Astrocyte of the cerebellum (primary cell): ENCODE measurements at regions not wholly inside any gene's neighbourhood (a gene's known extent, or its start where the extent isn't known, plus 50 kb on each side); places are given as distances from the start of the nearest gene placed in this dataset.

Experiments used
- DNase-seq: peaks from one replicate; pipeline ENCODE4 v3.0.0-alpha.2; 2011; ENCODE audit warnings: low read depth
- H3K4me3 ChIP-seq: 2 replicates; pipeline ENCODE4 v1.5.1; 2011; ENCODE audit warnings: mild to moderate bottlenecking, low read depth, low read length, moderate library complexity
- in situ Hi-C: cut with HindIII; loops from 2 replicates; pipeline ENCODE4 v1.10.0; 2017; ENCODE audit warnings: low sequenced_read_pairs
- TF ChIP-seq, protein P1 (sequence below): IDR thresholded peaks from 2 replicates; pipeline ENCODE4 v1.5.1; 2012; ENCODE audit warnings: low read length, low read depth, moderate library complexity, mild to moderate bottlenecking; ENCODE audit errors: missing control alignments

DNA sequence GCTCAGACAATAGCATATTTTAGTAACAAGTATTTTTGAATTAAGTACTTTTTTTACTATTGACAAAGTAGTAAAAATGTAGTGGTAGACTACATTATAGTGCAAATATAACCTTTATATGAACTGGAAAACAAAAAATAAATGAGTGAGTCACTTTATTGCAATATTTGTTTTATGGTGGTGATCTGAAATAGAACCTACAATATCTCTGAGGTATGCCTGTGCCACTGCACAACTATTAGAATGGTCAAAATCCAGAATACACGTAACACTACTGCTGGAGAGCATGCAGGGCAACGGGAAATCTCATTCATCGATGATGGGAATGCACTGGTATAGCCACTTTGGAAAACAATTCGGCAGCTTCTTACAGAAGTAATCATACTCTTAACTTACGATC is 349.0 kb upstream of the NCAM2 start:
- no peak overlapping the region for H3K4me3 ChIP-seq
- DNase-seq = no peak
- in situ Hi-C loops = no loop called here
- TF ChIP-seq, protein P1, sequence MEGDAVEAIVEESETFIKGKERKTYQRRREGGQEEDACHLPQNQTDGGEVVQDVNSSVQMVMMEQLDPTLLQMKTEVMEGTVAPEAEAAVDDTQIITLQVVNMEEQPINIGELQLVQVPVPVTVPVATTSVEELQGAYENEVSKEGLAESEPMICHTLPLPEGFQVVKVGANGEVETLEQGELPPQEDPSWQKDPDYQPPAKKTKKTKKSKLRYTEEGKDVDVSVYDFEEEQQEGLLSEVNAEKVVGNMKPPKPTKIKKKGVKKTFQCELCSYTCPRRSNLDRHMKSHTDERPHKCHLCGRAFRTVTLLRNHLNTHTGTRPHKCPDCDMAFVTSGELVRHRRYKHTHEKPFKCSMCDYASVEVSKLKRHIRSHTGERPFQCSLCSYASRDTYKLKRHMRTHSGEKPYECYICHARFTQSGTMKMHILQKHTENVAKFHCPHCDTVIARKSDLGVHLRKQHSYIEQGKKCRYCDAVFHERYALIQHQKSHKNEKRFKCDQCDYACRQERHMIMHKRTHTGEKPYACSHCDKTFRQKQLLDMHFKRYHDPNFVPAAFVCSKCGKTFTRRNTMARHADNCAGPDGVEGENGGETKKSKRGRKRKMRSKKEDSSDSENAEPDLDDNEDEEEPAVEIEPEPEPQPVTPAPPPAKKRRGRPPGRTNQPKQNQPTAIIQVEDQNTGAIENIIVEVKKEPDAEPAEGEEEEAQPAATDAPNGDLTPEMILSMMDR = no peak

DNA sequence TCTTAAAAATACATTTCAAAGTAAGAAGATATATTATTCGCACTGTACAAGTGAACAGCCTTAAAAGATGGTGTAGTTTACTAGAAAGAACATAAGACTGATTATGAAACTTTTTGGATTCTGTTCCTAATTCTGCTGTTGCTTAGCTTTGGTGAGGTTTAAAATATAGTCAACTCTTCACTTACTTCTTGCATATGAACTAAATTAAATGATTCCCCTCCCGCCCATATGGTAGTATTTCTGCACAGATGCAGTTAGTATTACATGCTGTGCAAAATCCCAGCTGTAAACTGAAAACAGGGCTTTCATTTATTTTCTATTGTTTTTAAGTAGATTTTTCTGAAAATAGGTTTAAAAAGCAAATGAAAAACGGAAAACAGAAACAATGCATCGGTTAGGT is 345.4 kb upstream of the NCAM2 start:
- no peak overlapping the region for H3K4me3 ChIP-seq
- DNase-seq = no peak
- in situ Hi-C loops = no loop called here
- TF ChIP-seq, protein P1 = no peak

DNA sequence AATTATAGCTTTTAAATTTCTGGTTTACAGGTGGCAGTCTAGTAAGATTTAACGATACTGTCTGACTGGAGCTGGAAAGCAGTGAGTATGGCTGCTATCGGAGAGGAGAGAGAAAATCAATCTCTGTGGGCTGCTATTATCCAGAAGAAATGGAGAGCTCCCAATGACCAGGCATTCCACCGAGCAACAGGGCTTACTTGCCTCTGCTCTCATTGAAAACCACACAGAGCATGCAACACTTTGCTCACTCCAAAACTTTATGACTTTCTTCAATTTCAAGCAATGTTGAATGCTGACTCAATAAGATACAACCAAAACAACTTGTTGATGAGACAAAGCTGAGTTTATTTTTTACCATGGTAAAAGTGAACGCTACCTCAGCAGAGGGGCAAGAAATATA is 337.0 kb upstream of the NCAM2 start:
- H3K4me3 ChIP-seq = no peak overlapping the region
- TF ChIP-seq, protein P1 = no peak
- DNase-seq = no peak
- in situ Hi-C loops = no loop called here

DNA sequence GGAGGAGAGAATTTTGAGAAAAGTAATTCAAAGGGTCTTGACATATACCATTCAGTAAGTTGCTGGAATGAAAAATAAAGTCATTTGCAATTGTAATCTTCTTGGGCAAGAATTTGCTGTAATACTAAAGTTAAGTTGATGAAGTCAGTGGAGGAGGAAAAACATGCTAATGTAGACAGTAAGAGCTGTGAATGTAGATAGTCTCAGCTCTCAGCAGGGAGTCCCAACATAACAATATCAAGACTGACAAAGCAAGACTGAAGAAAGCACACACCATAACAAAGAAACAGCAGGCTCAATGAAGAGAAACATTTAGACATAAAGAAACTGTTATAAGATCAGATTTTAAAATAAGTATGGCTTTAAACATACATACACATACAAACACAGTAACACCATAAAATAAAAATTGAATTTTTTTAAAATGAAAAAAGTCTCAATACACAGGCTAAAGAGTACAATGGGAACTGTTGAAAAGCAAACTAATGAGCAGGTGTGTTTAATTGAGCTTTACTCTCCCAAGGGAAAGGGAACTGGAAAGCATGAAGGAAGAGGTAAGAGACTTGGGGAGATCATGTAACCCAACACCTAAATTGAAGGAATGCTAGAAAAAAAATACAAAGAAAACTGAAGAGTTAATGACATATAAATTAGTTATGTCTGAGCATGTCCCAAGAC is 336.3 kb upstream of the NCAM2 start:
- TF ChIP-seq, protein P1 = no peak
- no peak overlapping the region for H3K4me3 ChIP-seq
- in situ Hi-C loops = no loop called here
- no peak for DNase-seq

DNA sequence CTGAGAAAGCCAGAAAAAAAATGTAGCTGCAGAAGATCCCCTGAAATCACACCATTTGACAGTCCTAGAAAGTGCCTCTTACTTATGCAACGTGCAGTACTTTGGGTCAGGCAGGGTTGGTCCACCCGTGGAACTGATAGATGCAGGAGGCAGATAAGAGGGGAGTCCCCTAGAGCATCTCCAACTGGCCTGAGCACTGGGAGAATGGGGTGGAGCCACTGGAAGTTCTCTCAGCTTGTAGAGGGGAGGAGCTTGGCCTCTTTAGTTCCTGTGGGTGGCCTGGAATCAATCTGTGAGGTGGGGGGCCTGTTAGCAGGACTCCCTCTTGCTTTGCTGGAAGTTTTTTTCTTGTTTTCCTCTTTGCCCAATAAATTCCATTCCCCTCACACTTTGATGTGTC is 335.7 kb upstream of the NCAM2 start:
- H3K4me3 ChIP-seq = no peak overlapping the region
- TF ChIP-seq, protein P1 = no peak
- no peak for DNase-seq
- in situ Hi-C loops = no loop called here

DNA sequence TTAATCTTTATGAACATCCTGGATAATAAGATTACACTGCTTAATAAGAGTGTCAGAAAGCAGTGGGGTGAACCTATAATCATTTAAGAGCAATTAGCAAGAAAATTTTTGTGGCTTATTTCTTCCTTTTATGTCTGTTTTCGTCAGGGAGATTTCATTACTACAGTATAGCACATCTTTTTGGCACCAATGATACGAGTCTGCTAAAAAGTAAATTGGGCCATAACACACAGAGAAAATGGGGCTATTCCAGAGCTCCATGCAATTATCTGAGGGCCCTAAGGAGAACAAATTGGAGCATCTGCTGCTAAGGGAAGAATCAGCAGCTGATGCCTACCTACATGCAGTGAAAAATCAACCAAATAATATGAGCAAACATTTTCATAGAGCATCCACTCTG is 330.3 kb upstream of the NCAM2 start:
- TF ChIP-seq, protein P1 = no peak
- in situ Hi-C loops = no loop called here
- H3K4me3 ChIP-seq = no peak overlapping the region
- DNase-seq = no peak

DNA sequence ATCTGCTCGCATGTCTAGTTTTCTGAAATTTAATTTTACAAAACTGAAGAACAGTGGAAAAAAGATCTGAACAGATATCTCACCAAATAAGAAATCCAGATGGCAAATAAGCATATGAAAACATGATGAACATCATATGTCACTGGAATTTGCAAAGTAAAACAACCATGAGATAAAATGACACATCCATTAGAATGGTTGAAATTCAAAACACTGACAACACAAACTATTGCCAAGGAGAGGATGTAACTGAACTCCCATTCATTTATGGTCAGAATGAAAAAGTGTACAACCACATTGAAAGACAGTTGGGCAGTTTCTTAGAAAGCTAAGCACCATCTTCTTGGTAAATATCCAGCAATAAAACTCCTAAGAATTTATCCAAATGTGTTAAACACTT is 312.7 kb upstream of the NCAM2 start:
- in situ Hi-C loops = no loop called here
- no peak for DNase-seq
- no peak overlapping the region for H3K4me3 ChIP-seq
- TF ChIP-seq, protein P1 = no peak
